Activated T-cell treated with anti-CD3 and anti-CD28 coated beads, Interleukin-2, amount 50 U/mL, for 24 hours (primary cell): ENCODE measurements at regions not wholly inside any gene's neighbourhood (a gene's known extent, or its start where the extent isn't known, plus 50 kb on each side); places are given as distances from the start of the nearest gene placed in this dataset.

Experiments
- DNase-seq: peaks from one replicate; pipeline ENCODE4 v3.0.0-alpha.2; 2020
- H3K27ac Mint-ChIP-seq: 2 replicates; pipeline ENCODE4 v1.8.0; 2020; ENCODE audit warnings: mild to moderate bottlenecking, mixed read lengths
- H3K27me3 Mint-ChIP-seq: 2 replicates; pipeline ENCODE4 v1.8.0; 2020; ENCODE audit warnings: mixed read lengths
- H3K36me3 Mint-ChIP-seq: 2 replicates; pipeline ENCODE4 v1.8.0; 2020; ENCODE audit warnings: low read depth, mixed read lengths
- H3K4me1 Mint-ChIP-seq: 2 replicates; pipeline ENCODE4 v1.8.0; 2020; ENCODE audit warnings: low read depth, mixed read lengths
- H3K4me3 Mint-ChIP-seq: 2 replicates; pipeline ENCODE4 v1.8.0; 2020; ENCODE audit warnings: mild to moderate bottlenecking, moderate library complexity, mixed read lengths
- H3K9me3 Mint-ChIP-seq: 2 replicates; pipeline ENCODE4 v1.8.0; 2020; ENCODE audit warnings: mixed read lengths

DNA sequence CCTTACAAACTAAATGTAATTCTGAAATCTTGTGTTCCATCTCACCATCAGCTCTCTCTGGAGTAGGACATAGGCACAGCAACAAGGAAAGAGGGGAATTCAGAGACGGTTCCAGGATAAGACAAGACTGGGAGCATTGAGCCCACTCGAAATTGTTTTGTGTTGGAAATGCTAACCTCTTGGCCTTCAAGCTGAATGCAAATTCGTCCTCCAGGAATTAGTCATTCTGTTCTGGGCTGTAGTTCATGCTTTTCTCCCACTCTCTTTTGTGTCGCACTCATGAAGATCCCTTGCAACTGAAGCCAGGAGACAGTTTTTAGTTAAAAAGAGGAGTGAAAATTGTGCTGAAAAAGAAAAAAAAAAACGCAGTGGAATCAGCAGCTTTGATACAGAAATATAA is 121.7 kb upstream of the SEMA6A start:
- Mint-ChIP-seq H3K36me3 (no peaks in the 10 kb centered on the region), H3K4me3 (no peak overlapping the region), H3K9me3 (no peaks in the 10 kb centered on the region), H3K27me3 (no peaks in the 10 kb centered on the region), H3K4me1 (no peaks in the 10 kb centered on the region), H3K27ac (no peak overlapping the region)
- DNase-seq, result no peak

DNA sequence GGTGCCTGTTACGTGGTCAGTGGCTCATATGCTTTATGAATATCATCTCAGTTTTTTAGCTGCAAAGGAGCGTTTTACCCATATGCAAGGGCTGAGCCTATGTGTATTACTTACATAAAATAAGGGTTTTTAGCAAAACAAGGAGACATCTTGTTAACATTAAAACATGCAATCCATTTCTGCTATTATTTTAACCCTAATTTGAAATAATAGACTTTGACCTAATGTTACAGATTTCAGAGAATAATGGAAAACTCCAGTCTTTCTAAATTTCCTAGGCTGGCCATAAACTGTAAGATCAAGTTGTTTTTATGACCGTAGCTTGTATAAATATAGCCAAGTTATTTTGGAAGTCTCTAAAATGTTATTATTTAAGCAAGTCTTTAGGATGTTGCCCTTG is 121.1 kb upstream of the SEMA6A start:
- H3K36me3 Mint-ChIP-seq, result no peaks in the 10 kb centered on the region

DNA sequence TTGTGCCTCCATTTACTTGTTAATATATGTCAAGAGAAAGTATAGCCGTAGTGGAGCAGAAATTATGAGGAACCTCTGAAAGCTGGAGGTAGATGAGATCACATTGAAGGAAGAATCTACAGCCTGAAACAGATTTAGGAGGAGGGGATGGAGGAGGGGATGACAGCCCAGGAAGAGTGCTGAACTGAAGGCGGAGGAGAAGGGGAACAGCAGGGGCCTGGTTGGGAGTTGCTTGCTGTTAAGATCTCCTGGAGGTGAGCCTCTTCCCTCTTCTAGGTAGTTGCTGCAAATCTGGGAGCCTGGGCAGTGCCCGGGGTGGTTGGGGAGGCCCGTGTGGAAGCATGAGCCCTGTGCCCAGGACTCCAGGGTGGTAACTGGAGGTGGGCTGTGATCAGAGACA is 111.8 kb upstream of the SEMA6A start:
- Mint-ChIP-seq H3K27me3 (peaks cover 11% of the 10 kb centered on the region), H3K9me3 (no peaks in the 10 kb centered on the region), H3K36me3 (no peaks in the 10 kb centered on the region)

More for the DNA sequence above, 121.1 kb upstream of the SEMA6A start:
- no peak for DNase-seq
- no peak overlapping the region for H3K4me3 Mint-ChIP-seq
- H3K4me1 Mint-ChIP-seq, result no peaks in the 10 kb centered on the region
- H3K27me3 Mint-ChIP-seq, result no peaks in the 10 kb centered on the region
- no peak overlapping the region for H3K27ac Mint-ChIP-seq
- H3K9me3 Mint-ChIP-seq, result no peaks in the 10 kb centered on the region

DNA sequence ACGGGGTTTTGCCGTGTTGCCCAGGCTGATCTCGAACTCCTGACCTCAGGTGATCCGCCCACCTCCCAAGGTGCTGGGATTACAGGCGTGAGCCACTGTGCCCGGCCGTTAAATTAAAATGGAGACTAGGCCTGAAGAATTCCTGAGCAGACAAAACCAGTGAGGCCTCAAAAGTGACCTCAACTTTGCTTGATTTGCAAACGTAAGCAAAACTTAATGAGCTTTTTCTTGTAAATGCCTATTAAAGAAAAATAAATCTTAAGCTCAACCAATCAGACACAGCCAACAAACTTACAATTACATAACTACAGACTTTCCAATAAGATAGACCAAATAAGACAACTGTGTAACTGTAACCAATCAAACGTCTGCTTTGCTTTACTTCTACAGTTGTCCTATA is 111.3 kb upstream of the SEMA6A start:
- Mint-ChIP-seq H3K4me1 (no peaks in the 10 kb centered on the region), H3K9me3 (no peaks in the 10 kb centered on the region), H3K27ac (no peak overlapping the region), H3K36me3 (no peaks in the 10 kb centered on the region), H3K4me3 (no peak overlapping the region), H3K27me3 (peaks cover 11% of the 10 kb centered on the region)
- no peak for DNase-seq

More for the DNA sequence above, 111.8 kb upstream of the SEMA6A start:
- no peak overlapping the region for H3K27ac Mint-ChIP-seq
- no peaks in the 10 kb centered on the region for H3K4me1 Mint-ChIP-seq
- H3K4me3 Mint-ChIP-seq, result no peak overlapping the region
- DNase-seq, result no peak

DNA sequence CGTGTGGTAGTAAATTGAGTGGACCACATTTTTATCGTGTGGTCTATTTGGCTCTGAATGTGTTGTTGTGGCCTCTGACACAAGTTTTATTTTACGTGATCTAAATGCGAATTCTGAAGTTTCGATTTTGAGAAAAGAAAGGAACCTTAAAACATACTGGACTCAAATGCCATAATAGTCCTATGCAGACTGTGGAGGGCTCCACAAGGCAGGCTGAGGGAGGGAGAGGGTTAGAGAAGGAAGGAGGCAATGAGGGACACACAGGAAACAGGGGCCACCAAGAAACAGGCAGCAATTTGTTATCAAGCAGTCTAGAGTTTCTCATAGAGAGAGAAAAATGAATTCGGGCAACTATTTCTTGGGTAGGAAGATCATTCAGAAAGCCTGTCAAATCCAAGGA is 110.4 kb upstream of the SEMA6A start:
- no peak overlapping the region for H3K27ac Mint-ChIP-seq
- H3K4me3 Mint-ChIP-seq, result no peak overlapping the region
- H3K4me1 Mint-ChIP-seq, result no peaks in the 10 kb centered on the region
- H3K27me3 Mint-ChIP-seq, result peaks cover 11% of the 10 kb centered on the region
- H3K36me3 Mint-ChIP-seq, result no peaks in the 10 kb centered on the region
- no peaks in the 10 kb centered on the region for H3K9me3 Mint-ChIP-seq
- DNase-seq, result no peak

DNA sequence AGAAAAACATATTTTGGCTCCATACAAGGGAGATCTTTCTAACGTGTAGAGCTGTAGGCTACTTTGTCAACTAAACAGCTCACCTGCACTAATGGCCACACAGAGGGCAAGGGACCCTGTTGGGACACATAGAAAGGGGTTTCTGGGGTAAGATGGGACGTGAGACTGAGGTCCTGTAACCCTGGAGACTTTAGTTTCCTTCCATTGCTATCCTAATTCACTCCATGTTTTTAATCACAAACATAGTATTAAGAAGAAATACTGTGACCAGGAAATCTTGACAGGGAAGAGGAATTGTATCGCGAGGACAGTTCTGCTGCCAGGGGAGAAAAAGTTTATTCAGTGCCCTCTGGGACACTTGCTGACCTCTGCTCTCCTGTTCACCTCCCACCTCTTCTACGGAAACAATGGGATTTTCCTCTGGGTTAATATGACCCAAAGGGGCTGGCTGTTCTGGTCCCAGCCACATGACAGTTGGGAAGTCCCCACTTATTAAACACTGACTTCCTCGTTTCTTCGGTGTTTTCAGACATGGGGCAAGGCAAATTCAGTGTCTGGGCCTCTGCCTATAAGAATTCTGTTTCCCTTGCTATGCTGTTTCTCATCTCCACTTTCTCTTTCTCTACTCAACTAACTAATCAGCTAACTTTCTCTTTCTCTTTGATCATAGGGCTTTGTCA is 106.9 kb upstream of the SEMA6A start:
- no peak for DNase-seq
- Mint-ChIP-seq H3K27me3 (peaks cover 13% of the 10 kb centered on the region), H3K4me1 (no peaks in the 10 kb centered on the region), H3K9me3 (no peaks in the 10 kb centered on the region), H3K27ac (no peak overlapping the region), H3K36me3 (no peaks in the 10 kb centered on the region), H3K4me3 (no peak overlapping the region)

DNA sequence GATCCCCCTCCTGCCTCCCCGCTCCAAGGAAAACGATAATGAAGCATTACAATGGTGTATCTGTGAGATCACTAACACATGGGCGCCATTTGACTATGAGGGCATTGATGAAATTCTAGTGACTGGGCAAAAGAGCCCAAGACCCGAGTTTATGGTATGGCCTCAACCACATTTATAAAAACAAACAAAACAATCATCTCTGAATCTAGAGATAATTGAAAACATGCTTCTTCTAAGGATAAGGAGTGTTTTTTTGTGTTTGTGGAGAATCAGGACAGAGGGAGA is 100.9 kb upstream of the SEMA6A start:
- Mint-ChIP-seq H3K27ac (no peak overlapping the region), H3K4me1 (no peaks in the 10 kb centered on the region), H3K9me3 (no peaks in the 10 kb centered on the region), H3K4me3 (no peak overlapping the region), H3K27me3 (peaks cover 2% of the 10 kb centered on the region), H3K36me3 (no peaks in the 10 kb centered on the region)
- no peak for DNase-seq

DNA sequence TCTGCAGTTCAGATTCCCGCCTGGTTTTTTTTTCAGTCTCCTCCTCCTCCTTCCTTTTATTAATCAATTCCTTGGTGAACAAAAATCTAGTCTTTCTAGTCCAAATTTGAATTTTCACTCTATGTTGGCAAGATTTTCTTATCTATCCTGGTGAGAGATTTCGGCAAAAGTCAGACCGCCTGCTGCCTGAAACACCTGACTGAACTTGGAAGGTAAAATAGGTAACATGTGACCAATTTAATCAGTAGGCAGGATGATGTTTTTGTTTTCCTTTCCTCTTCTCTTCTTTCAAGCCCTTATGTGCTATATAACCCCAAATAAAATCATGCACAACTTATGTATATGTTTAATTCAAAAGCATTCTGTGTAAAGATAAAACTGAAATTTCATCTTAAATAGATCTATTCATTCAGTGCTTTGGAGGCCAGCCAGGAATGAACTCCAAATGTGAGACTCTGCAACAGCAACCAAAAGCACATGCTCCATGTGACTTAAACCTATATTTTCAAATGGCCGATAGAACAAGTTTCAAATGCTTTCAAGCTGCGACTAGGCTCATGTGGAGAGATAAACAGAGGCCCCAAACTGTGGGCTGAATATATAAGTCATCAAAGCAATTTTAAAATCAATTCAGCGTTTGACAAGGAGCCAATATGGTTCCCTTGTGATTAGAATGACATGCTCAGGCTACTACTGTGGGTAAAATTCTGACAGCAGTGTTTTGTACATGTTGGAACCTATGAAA is 100.4 kb upstream of the SEMA6A start:
- H3K4me3 Mint-ChIP-seq, result no peak overlapping the region
- H3K27me3 Mint-ChIP-seq, result peaks cover 2% of the 10 kb centered on the region
- no peak for DNase-seq
- no peaks in the 10 kb centered on the region for H3K36me3 Mint-ChIP-seq
- H3K27ac Mint-ChIP-seq, result no peak overlapping the region
- H3K9me3 Mint-ChIP-seq, result no peaks in the 10 kb centered on the region
- no peaks in the 10 kb centered on the region for H3K4me1 Mint-ChIP-seq

DNA sequence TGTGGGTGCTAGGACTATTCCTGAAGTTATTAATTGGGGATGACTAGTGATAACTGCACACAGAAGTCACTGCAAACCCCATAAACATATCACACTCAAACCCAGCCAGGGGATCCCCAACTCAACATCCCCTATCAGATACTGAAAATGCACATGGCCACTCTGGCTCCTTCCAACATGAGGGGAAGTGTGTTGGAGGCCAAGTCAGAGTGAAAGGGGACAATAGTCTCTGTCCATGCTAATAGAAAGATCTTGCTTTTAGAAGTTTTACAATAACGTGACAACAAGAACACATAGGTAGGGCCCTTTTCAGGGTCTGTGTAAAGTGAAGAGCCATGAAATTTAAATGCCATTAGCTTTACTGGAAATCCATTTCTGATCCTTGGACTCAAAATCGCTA is 98.8 kb upstream of the SEMA6A start:
- no peak overlapping the region for H3K27ac Mint-ChIP-seq
- no peaks in the 10 kb centered on the region for H3K36me3 Mint-ChIP-seq
- H3K27me3 Mint-ChIP-seq, result peaks cover 2% of the 10 kb centered on the region
- no peaks in the 10 kb centered on the region for H3K9me3 Mint-ChIP-seq
- no peak for DNase-seq
- H3K4me3 Mint-ChIP-seq, result no peak overlapping the region
- H3K4me1 Mint-ChIP-seq, result no peaks in the 10 kb centered on the region

DNA sequence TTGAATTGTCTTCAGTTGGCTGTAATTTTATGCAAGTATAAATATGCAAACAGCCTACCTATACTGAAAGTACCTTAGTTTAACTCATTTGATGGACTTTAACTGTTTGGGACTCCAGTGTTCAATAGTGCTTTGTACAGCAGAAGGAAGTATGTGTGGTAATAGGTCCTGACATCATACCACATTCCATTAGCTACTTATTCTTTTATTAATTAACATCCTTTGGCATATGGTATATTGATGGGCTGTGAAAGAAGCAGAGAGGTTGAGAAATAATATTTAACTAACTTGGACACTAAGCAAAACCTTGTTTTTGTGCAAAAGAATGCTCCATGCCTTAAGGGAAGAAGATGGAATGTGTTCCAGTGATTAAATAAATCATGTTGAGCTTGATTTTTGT is 97.6 kb upstream of the SEMA6A start:
- no peaks in the 10 kb centered on the region for H3K9me3 Mint-ChIP-seq
- no peak for DNase-seq
- H3K36me3 Mint-ChIP-seq, result no peaks in the 10 kb centered on the region
- H3K27me3 Mint-ChIP-seq, result peaks cover 2% of the 10 kb centered on the region
- no peaks in the 10 kb centered on the region for H3K4me1 Mint-ChIP-seq
- no peak overlapping the region for H3K27ac Mint-ChIP-seq
- no peak overlapping the region for H3K4me3 Mint-ChIP-seq

DNA sequence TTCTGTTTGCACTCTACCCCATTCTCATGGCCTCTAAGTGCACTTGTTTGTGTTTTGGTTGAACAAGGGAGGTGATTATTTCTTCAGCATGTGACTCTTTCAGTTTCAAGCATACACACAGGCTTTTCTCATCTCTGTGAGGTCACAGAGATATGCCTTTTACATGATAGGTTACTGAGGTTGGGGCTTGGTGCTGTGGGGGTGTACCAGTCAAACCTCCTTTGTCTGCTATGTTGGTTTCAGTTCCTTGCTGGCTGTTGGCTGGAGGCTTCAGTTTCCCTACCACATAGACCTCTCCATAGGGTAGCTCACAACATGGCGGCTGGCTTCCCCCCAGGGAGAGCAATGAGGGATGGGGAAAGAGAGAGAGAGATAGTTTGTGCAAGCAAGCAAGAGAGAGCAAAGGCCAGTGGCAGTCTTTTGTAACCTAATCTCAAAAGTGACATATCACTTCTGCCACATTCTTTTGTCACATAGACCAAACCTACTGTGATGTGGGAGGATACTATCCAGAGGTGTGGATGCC is 96.7 kb upstream of the SEMA6A start:
- Mint-ChIP-seq H3K27ac (no peak overlapping the region), H3K4me1 (no peaks in the 10 kb centered on the region), H3K9me3 (no peaks in the 10 kb centered on the region), H3K4me3 (no peak overlapping the region), H3K36me3 (no peaks in the 10 kb centered on the region), H3K27me3 (no peaks in the 10 kb centered on the region)
- DNase-seq, result no peak

DNA sequence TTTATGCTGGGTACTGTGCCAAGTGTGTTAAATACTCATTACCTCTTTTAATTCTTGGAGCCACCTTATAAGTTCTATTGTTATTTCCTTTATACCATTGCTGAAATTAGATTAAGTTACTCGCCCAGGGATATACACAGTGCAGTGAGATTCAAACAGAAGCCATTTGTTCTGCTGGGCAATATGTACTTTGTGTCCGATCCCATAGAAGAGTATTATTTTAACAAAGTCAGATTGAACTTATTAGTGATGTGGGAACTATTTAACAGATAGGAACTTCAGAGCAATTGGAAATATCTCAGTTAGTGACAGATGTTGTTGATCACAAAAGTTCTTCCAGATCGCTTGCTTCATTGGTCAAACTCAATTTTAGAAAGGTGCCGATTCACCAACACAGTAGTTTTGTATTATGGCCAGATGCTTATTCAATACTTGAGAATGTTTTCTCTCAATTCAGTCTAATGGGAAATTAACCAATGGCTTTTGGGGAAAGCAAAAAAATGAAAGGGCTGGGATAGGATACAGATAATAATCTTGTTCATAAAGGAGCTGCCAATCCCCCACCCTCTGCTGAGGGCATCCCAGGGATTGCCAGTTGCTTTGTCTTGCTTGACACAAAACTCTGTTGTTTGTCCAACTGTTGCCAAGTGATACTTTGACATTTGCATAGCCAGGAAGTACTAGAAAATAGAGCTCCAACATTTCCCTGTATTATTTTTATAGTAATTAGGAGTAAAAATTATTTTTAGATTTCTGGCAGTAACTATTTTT is 94.8 kb upstream of the SEMA6A start:
- H3K27me3 Mint-ChIP-seq, result peaks cover 3% of the 10 kb centered on the region
- H3K27ac Mint-ChIP-seq, result no peak overlapping the region
- no peak overlapping the region for H3K4me3 Mint-ChIP-seq
- H3K9me3 Mint-ChIP-seq, result no peaks in the 10 kb centered on the region
- DNase-seq, result no peak
- no peaks in the 10 kb centered on the region for H3K36me3 Mint-ChIP-seq
- H3K4me1 Mint-ChIP-seq, result no peaks in the 10 kb centered on the region

DNA sequence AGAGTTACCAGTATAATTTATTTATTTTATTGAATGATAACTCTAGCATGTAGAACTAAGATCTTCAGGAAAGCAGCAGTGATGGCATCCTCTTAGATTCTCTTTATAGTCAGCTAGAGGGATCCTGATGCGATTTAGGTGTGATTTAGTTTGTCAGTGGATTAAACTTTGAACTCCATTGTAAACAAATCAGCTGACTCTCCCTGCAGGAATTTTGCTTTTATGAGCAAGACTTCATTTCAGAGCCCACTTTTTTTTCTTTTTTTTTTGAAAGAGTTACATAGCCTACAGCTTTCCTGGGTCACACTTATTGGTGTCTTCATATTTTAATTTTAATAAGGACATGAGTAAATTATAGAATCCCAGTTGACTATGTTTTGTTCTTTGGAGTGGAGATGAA is 93.8 kb upstream of the SEMA6A start:
- Mint-ChIP-seq H3K27ac (no peak overlapping the region), H3K36me3 (no peaks in the 10 kb centered on the region), H3K9me3 (no peaks in the 10 kb centered on the region), H3K27me3 (peaks cover 3% of the 10 kb centered on the region), H3K4me1 (no peaks in the 10 kb centered on the region), H3K4me3 (no peak overlapping the region)
- DNase-seq, result no peak

DNA sequence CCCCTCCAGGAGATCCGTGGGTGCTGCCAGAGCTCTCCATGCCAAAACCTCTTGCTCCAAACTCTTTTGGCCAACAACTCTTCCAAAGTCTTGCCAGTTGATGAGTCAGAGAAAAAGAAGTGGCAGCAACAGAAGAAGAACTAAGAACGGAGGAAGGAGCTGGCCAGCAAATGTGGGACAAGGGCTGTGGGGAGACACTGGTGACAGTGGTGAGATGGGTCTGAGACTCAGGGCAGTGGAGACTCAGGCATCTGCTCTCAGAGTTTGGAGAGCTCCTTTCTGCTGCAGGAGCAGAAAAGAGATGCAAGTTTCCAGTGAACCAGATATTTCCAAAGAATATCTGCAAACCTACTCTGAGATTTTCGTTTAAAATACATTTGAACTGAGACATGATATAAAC is 92.3 kb upstream of the SEMA6A start:
- peaks cover 3% of the 10 kb centered on the region for H3K27me3 Mint-ChIP-seq
- no peaks in the 10 kb centered on the region for H3K4me1 Mint-ChIP-seq
- DNase-seq, result no peak
- no peaks in the 10 kb centered on the region for H3K9me3 Mint-ChIP-seq
- no peaks in the 10 kb centered on the region for H3K36me3 Mint-ChIP-seq
- H3K4me3 Mint-ChIP-seq, result no peak overlapping the region
- H3K27ac Mint-ChIP-seq, result no peak overlapping the region

DNA sequence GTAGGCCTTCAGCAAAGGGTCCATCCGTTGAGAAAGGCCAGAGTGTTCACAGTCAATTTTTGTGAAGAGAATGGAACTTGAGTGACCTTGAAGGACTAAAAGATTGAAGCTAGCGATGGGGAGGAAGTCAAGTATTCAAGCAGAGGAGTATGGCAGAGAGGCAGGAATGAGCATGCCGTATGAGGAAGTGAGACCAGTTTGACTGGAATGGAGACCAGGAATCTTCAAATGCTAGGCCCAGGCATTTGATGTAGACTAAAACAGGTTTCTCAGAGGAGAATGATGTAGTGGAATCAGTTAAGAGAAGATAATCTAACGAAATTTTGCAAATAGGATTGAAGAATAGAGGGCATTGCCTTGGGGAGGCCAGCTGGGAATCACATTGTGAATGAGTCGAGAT is 90.4 kb upstream of the SEMA6A start:
- H3K4me3 Mint-ChIP-seq, result no peak overlapping the region
- no peaks in the 10 kb centered on the region for H3K36me3 Mint-ChIP-seq
- H3K27me3 Mint-ChIP-seq, result peaks cover 3% of the 10 kb centered on the region
- H3K4me1 Mint-ChIP-seq, result no peaks in the 10 kb centered on the region
- peaks cover 3% of the 10 kb centered on the region for H3K9me3 Mint-ChIP-seq
- DNase-seq, result no peak
- no peak overlapping the region for H3K27ac Mint-ChIP-seq
